ENCODE measurements at regions not wholly inside any gene's neighbourhood (a gene's known extent, or its start where the extent isn't known, plus 50 kb on each side); places are given as distances from the start of the nearest gene placed in this dataset.
A peak's percentile ranks its signal among the peaks of the same experiment; 100 is the strongest.

DNA sequence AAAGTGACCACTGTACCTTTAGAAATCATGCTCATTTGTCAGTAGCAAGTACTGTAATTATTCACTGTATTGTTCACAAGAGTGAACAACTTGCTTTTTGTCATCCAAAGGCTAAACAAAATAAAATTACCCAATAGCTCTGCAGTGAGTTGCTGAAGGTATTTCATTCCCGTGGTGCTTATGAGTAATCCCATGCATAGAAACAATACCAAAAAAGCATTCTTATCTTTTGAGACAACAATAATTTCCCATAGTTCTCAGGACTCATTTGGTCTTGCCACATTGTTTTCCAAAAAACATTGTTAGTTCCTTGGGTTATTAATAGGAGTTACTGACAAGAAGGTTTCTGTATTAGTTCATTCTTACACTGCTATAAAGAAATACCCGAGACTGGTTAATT is 503.2 kb upstream of the FAM98A start:
- Histone ChIP-seq H3K27me3 (ENCODE audit: control insufficient read depth, insufficient read depth, low read length) (no peaks in the 10 kb centered on the region), H3K9ac (ENCODE audit: low read length in 3 of 3) (no peak overlapping the region), H3K9me3 (ENCODE audit: control insufficient read depth in 2 of 3, insufficient read depth in 1 of 3, low read length in 3 of 3) (no peaks in the 10 kb centered on the region), H3K36me3 (ENCODE audit: control insufficient read depth in 2 of 3, insufficient read depth in 3 of 3, low read length in 3 of 3) (no peaks in the 10 kb centered on the region), H3K27ac (ENCODE audit: low read depth in 2 of 2, low read length in 2 of 2) (no peak overlapping the region), H3K4me3 (ENCODE audit: low read length in 3 of 3) (no peak overlapping the region), H3K4me1 (ENCODE audit: control insufficient read depth in 2 of 3, insufficient read depth in 2 of 3, low read depth in 1 of 3, low read length in 3 of 3) (no peaks in the 10 kb centered on the region)
- DNase-seq (no peak), FAIRE-seq (no peak)
- intact Hi-C loops (cut with DNase I) = no loop called here
- no peak for TF ChIP-seq CTCF (IDR thresholded peaks at IDR 0.05; ENCODE audit: borderline replicate concordance, extremely low read depth, insufficient read depth)

DNA sequence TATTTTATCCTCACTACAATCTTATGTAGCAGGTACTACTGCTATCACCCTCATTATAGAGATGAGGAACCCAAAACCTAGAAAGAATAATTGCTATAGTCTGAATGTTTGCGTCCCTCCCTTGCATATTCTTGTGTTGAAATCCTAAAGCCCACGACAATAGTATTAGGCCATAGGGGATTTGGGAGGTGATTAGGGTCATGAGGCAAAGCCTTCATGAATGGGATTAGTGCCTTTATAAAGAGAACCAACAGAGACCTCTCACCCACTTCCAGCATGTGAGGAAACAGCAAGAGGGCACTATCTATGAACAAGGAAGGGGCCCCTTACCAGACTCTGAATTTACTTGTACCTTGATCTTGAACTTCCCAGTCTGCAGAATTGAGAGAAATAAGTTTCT is 500.3 kb upstream of the FAM98A start:
- H3K27ac ChIP-seq (ENCODE audit: low read depth in 2 of 2, low read length in 2 of 2) = no peak overlapping the region
- no peaks in the 10 kb centered on the region for H3K36me3 ChIP-seq (ENCODE audit: control insufficient read depth in 2 of 3, insufficient read depth in 3 of 3, low read length in 3 of 3)
- H3K9ac ChIP-seq (ENCODE audit: low read length in 3 of 3) = no peak overlapping the region
- no peaks in the 10 kb centered on the region for H3K27me3 ChIP-seq (ENCODE audit: control insufficient read depth, insufficient read depth, low read length)
- peaks cover 0 to 6% (median 0%) of the 10 kb centered on the region in 3 donors for H3K4me1 ChIP-seq (ENCODE audit: control insufficient read depth in 2 of 3, insufficient read depth in 2 of 3, low read depth in 1 of 3, low read length in 3 of 3)
- H3K4me3 ChIP-seq (ENCODE audit: low read length in 3 of 3) = no peak overlapping the region
- TF ChIP-seq CTCF (IDR thresholded peaks at IDR 0.05; ENCODE audit: borderline replicate concordance, extremely low read depth, insufficient read depth) = no peak
- intact Hi-C loops (cut with DNase I) = no loop called here
- no peak for DNase-seq
- FAIRE-seq = no peak
- H3K9me3 ChIP-seq (ENCODE audit: control insufficient read depth in 2 of 3, insufficient read depth in 1 of 3, low read length in 3 of 3) = no peaks in the 10 kb centered on the region

DNA sequence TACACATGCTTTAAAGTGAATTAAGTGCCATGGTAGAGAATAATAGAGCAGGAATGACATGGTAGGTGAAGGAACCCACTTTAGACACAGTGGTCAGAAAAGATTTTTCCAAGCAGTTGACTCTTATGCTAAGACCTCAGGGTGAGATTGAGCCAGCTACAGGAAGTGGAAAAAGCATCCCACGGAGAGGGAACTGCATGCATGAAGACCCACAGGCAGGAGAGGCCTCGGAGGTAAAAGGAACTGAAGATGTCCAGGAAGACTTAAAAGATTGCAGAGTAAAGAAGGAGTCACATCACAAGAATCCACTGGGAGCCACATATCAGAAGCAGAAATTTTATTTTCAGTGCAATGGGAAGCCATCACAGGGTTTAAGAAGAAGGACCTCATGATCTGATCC is 499.2 kb upstream of the FAM98A start:
- TF ChIP-seq CTCF (IDR thresholded peaks at IDR 0.05; ENCODE audit: borderline replicate concordance, extremely low read depth, insufficient read depth) = no peak
- H3K27me3 ChIP-seq (ENCODE audit: control insufficient read depth, insufficient read depth, low read length) = no peaks in the 10 kb centered on the region
- H3K9me3 ChIP-seq (ENCODE audit: control insufficient read depth in 2 of 3, insufficient read depth in 1 of 3, low read length in 3 of 3) = no peaks in the 10 kb centered on the region
- DNase-seq (no peak), FAIRE-seq (no peak)
- intact Hi-C loops (cut with DNase I) = no loop called here
- H3K4me3 ChIP-seq (ENCODE audit: low read length in 3 of 3) = no peak overlapping the region
- H3K4me1 ChIP-seq (ENCODE audit: control insufficient read depth in 2 of 3, insufficient read depth in 2 of 3, low read depth in 1 of 3, low read length in 3 of 3) = peaks cover 0 to 6% (median 0%) of the 10 kb centered on the region in 3 donors
- H3K36me3 ChIP-seq (ENCODE audit: control insufficient read depth in 2 of 3, insufficient read depth in 3 of 3, low read length in 3 of 3) = no peaks in the 10 kb centered on the region
- H3K9ac ChIP-seq (ENCODE audit: low read length in 3 of 3) = no peak overlapping the region
- no peak overlapping the region for H3K27ac ChIP-seq (ENCODE audit: low read depth in 2 of 2, low read length in 2 of 2)

DNA sequence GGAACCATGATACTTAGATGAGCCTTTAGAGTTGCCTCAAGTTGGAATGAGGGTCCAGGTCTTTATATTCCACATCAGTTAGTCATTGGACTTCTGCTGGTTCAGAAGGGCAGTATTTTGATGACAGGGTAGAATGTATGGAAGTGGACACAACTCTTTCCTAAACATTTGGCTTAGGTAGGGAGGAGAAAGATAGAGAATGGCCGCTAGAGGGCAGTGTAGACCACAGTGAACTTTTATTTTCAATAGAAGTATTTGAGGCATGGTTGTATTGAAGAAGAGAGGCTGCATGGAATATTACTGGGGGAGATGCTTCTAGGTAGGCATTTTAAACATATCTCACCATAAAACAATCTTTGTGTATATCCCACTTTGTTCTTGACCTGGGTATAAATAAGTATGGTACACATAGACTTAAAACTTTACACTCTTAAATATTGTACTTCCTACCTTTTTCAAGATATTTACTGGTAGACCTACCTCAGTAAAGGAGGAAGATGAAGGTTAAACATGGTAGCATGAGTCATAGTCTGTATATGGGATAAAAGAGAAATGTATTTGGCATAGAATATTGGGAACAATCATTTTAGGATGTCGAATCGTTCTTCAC is 497.6 kb upstream of the FAM98A start:
- peak; percentile 76 for FAIRE-seq

More for the DNA sequence above, 497.6 kb upstream of the FAM98A start:
- Histone ChIP-seq H3K27ac (ENCODE audit: low read depth in 2 of 2, low read length in 2 of 2) (no peak overlapping the region), H3K4me3 (ENCODE audit: low read length in 3 of 3) (no peak overlapping the region), H3K36me3 (ENCODE audit: control insufficient read depth in 2 of 3, insufficient read depth in 3 of 3, low read length in 3 of 3) (no peaks in the 10 kb centered on the region), H3K27me3 (ENCODE audit: control insufficient read depth, insufficient read depth, low read length) (no peaks in the 10 kb centered on the region), H3K4me1 (ENCODE audit: control insufficient read depth in 2 of 3, insufficient read depth in 2 of 3, low read depth in 1 of 3, low read length in 3 of 3) (peaks cover 0 to 6% (median 0%) of the 10 kb centered on the region in 3 donors), H3K9ac (ENCODE audit: low read length in 3 of 3) (no peak overlapping the region), H3K9me3 (ENCODE audit: control insufficient read depth in 2 of 3, insufficient read depth in 1 of 3, low read length in 3 of 3) (no peaks in the 10 kb centered on the region)
- peak; percentile 79 for TF ChIP-seq CTCF (IDR thresholded peaks at IDR 0.05; ENCODE audit: borderline replicate concordance, extremely low read depth, insufficient read depth)
- intact Hi-C loops (cut with DNase I) = no loop called here
- DNase-seq = peak in 4 of 5 donors; percentile 46 to 86 (median 75)

Measured in kidney (tissue), 13 donors.